HCEC 1CT (cell line): ENCODE measurements at regions not wholly inside any gene's neighbourhood (a gene's known extent, or its start where the extent isn't known, plus 50 kb on each side); places are given as distances from the start of the nearest gene placed in this dataset.
"Not testable (repeated sequence)": the region's sequence is repeated elsewhere in the genome, so short reads cannot be mapped to it uniquely, and the experiment has no call there.

Experiments used
- DNase-seq: peaks from one replicate; pipeline ENCODE4 v3.0.0-alpha.2; 2017

- DNase-seq, result no peak
Measured at GRCh38 chrX:3181846-3182245, 140.6 kb downstream of the ARSF start.

- no peak for DNase-seq
Measured at GRCh38 chrX:3178329-3178728, 137.1 kb downstream of the ARSF start.

DNA sequence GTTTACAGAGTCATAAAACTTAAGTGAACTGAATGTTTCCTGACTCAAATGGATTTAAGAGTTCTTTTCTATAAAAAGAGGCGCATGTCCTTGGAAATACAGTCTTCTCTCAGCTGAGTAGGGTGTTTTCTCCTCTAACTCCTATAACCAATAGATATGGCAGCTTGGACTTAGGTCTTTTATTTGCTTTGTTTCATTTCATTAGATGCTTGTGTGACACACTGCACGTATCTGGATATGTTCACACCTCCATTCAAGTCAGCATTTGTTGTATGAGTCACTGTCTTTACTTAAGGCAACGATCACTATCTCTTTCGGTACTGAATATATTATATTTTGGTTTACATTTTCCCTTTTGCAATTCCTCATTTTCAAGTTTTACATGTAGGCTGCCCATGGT lies 136.6 kb downstream of the ARSF start:
- DNase-seq, result no peak

- peak; percentile 30 for DNase-seq
Measured at GRCh38 chrX:3176439-3176820, 135.2 kb downstream of the ARSF start.

DNA sequence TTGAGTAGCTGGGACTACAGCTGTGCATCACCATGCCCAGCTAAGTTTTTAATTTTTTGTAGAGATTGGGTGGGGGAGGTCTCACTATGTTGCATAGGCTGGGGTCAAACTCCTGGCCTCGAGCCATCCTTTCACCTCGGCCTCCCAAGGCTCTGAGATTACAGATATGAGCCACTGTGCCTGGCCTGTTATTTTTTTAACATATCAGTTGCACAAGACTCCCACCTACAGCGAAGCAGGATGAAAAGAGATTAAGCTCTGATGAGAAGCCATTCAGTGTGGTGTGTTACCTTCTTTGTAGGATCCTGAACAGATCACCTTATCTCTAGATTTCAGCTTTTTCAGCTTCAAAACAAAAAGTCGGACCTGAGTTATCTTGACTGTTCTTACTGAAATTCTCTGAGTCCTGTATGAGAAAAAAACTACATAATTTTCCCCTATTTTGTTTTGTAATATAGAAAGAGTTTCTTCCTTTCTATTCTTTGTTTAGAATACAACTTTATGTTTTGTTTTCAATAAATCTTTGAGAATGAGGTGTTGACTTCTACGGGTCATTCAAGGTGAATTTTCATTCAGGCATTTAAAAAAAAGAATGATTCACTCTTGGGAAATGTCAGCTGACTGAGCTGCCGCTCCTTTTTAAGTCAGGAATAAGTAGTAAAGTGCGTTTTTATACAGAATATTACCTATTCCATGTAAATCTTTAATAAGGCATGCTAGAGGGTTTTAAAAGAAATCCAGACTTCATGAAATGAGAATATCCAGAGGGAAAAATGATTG lies 134.6 kb downstream of the ARSF start:
- DNase-seq, result peak; percentile 51

GRCh38 chrX:3172156-3172555 lies 130.9 kb downstream of the ARSF start:
- not testable (repeated sequence) for DNase-seq

DNA sequence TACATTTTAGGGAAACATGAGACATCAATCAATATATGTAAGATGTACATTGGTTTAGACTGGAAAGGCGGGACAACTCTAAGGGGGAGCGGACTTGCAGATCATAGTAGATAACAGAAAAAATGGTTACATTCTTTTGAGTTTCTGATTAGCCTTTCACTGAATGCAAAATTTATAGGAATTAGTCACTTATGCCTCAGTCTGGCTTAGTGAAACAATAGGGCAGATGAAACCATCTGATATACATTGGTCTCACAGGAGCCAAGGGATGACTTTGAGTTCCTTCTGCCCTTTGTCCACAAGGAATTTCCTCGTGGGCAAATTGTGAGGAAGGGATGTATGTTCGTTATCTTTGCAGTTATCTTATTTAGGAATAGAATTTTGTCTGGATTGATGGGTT lies 128.2 kb downstream of the ARSF start:
- no peak for DNase-seq

- no peak for DNase-seq
Measured at GRCh38 chrX:3167771-3168170, 126.5 kb downstream of the ARSF start.

DNA sequence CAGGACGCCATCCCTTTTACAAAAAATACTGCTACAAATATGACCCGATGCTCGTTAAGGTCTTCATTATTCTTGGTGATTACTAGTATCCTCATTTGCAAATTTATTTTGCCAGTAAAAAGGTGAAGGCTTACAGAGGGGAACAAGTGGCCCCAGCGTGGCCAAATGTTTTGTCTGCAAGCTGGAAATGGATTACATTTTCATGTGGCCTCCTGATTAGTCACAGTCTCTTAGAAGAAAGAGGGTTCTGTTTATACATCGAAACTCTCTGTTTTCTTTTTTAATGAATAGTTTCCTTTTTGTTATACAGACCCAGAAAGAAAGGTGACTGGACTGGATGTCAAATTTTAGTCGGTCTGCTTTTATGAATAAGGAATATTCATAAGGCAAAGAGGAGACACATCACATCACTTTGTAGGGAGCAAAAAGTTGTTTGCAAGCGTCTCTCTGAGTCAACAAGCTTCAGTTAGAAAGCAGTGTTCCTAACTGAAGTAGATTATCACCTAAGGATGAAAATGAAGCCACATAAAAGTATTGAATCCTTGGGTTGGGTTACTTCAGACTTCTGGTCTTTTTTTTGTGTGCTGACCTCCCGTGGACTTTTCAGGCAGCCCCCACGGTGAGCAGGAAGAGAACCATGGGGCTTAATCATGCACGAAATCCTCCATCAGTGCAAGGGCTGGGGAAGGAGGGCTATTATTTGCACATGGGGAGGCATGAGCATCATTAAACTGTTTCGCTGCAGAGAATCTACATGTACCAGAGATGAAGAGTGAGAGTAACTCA lies 125.6 kb downstream of the ARSF start:
- DNase-seq, result peak; percentile 3

- DNase-seq, result no peak
Measured at GRCh38 chrX:3165808-3166207, 124.5 kb downstream of the ARSF start.
